GM23338 (cell line): ENCODE measurements at regions not wholly inside any gene's neighbourhood (a gene's known extent, or its start where the extent isn't known, plus 50 kb on each side); places are given as distances from the start of the nearest gene placed in this dataset.
A peak's percentile ranks its signal among the peaks of the same experiment; 100 is the strongest.

Source experiments
- ATAC-seq: fragments of 200-7000 bp; cut with Tn5 transposase; 3 replicates; pipeline ENCODE4 v1.9.1; 2020
- DNase-seq: peaks from one replicate; pipeline ENCODE4 v3.0.0-alpha.2; 2015; ENCODE audit warnings: low spot score
- H2AFZ ChIP-seq: fragments of 200-600 bp; sonication (generic); 2 replicates; pipeline ENCODE4 v1.8.0; 2016; ENCODE audit warnings: antibody characterized with exemption, mild to moderate bottlenecking, moderate library complexity
- H3F3A ChIP-seq: fragments of 200-600 bp; sonication (generic); replicated peaks from 2 replicates; pipeline ENCODE4 v1.8.0; 2017; ENCODE audit warnings: antibody characterized with exemption, mixed run types, low read depth
- H3K27ac ChIP-seq: fragments of 200-600 bp; sonication (generic); 2 replicates; pipeline ENCODE4 v1.6.1; 2016; ENCODE audit warnings: low read depth
- H3K27me3 ChIP-seq: fragments of 200-600 bp; sonication (generic); 2 replicates; pipeline ENCODE4 v1.8.0; 2016; ENCODE audit warnings: mild to moderate bottlenecking, mixed run types, moderate library complexity; ENCODE audit not compliant: insufficient read depth
- H3K36me3 ChIP-seq: fragments of 200-600 bp; sonication (generic); 2 replicates; pipeline ENCODE4 v1.8.0; 2016; ENCODE audit warnings: mild to moderate bottlenecking; ENCODE audit not compliant: insufficient read depth
- H3K4me1 ChIP-seq: fragments of 200-600 bp; sonication (generic); 2 replicates; pipeline ENCODE4 v1.8.0; 2016; ENCODE audit warnings: mild to moderate bottlenecking, moderate library complexity; ENCODE audit not compliant: insufficient read depth
- H3K4me2 ChIP-seq: fragments of 200-600 bp; sonication (generic); 2 replicates; pipeline ENCODE4 v1.7.1; 2017; ENCODE audit warnings: mixed run types
- H3K4me3 ChIP-seq: fragments of 200-600 bp; sonication (generic); 2 replicates; pipeline ENCODE4 v1.6.1; 2016; ENCODE audit warnings: mixed run types
- H3K79me2 ChIP-seq: fragments of 200-600 bp; sonication (generic); replicated peaks from 2 replicates; pipeline ENCODE4 v1.8.0; 2017; ENCODE audit warnings: mild to moderate bottlenecking; ENCODE audit not compliant: insufficient read depth
- H3K9me2 ChIP-seq: fragments of 200-600 bp; sonication (generic); 2 replicates; pipeline ENCODE4 v1.8.0; 2017; ENCODE audit not compliant: insufficient read depth
- H4K20me1 ChIP-seq: fragments of 200-600 bp; sonication (generic); replicated peaks from 2 replicates; pipeline ENCODE4 v1.8.0; 2017; ENCODE audit warnings: mild to moderate bottlenecking; ENCODE audit not compliant: insufficient read depth
- H3K27ac Mint-ChIP-seq: 2 replicates; pipeline ENCODE4 v1.8.0; 2020; ENCODE audit warnings: inconsistent platforms, mild to moderate bottlenecking, moderate library complexity, mixed read lengths
- H3K27me3 Mint-ChIP-seq: 3 replicates; pipeline ENCODE4 v1.8.0; 2022; ENCODE audit warnings: low read depth, mild to moderate bottlenecking, moderate library complexity, mixed read lengths, inconsistent platforms; ENCODE audit not compliant: insufficient read depth, poor library complexity
- H3K36me3 Mint-ChIP-seq: 3 replicates; pipeline ENCODE4 v1.8.0; 2021; ENCODE audit warnings: low read depth, mild to moderate bottlenecking, inconsistent platforms, moderate library complexity, mixed read lengths
- H3K4me1 Mint-ChIP-seq: 3 replicates; pipeline ENCODE4 v1.8.0; 2020; ENCODE audit warnings: mild to moderate bottlenecking, inconsistent platforms, mixed read lengths
- H3K4me3 Mint-ChIP-seq: 3 replicates; pipeline ENCODE4 v1.8.0; 2021; ENCODE audit warnings: moderate library complexity, mild to moderate bottlenecking, inconsistent platforms, mixed read lengths
- H3K9me3 Mint-ChIP-seq: 3 replicates; pipeline ENCODE4 v1.8.0; 2020; ENCODE audit warnings: moderate library complexity, mild to moderate bottlenecking, inconsistent platforms, mixed read lengths
- CTCF ChIP-seq, 2 experiments: fragments of 200-600 bp in 1 of 2; sonication (generic) in 1 of 2; conservative IDR thresholded peaks; 2 replicates each; pipeline versions ENCODE4 v1.5.1 to v1.6.1; 2016 to 2017; ENCODE audit warnings: antibody characterized with exemption in 2 of 2, low read depth in 2 of 2, mild to moderate bottlenecking in 2 of 2, moderate library complexity in 1 of 2
- EZH2phosphoT487 ChIP-seq: fragments of 200-600 bp; sonication (generic); IDR thresholded peaks from one replicate; pipeline ENCODE4 v1.8.1; 2018; ENCODE audit warnings: antibody characterized with exemption; ENCODE audit not compliant: unreplicated experiment
- POLR2AphosphoS5 ChIP-seq: IDR thresholded peaks from 2 replicates; pipeline ENCODE4 v1.6.1; 2016; ENCODE audit warnings: antibody characterized with exemption, low read depth
- ZNF331 ChIP-seq: fragments of 250-450 bp; sonication (Bioruptor Pico); IDR thresholded peaks from 2 replicates; pipeline ENCODE4 v1.5.0; 2020; ENCODE audit warnings: low read depth, mild to moderate bottlenecking, moderate library complexity

DNA sequence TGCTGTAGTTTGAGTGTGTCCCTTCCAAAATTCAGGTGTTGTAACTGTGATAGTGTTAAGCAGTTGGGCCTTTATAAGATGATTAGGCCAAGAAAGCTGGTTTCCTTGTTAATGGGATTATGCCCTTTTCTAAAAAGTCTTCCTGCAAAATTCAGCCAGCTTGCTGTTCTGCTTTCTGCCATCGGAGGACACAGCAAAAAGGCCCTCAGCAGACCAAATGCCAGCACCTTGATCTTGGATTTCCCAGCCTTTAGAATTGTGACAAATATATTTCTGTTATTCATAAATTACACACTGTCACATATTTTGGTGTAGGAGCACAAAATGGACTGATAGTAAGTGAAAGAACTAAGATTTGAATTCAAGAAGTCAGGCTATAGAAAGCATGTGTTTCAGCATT is 203.2 kb downstream of the IZUMO3 start:
- H3K27me3 Mint-ChIP-seq, result peaks cover 2% of the 10 kb centered on the region
- Histone ChIP-seq H3K4me1 (no peaks in the 10 kb centered on the region), H3K4me3 (no peak overlapping the region), H3F3A (no peaks in the 10 kb centered on the region), H2AFZ (no peak overlapping the region; the same call in 1 of the 2 replicates), H3K36me3 (no peaks in the 10 kb centered on the region), H3K27ac (no peak overlapping the region), H3K27me3 (no peaks in the 10 kb centered on the region), H3K79me2 (no peaks in the 10 kb centered on the region), H3K4me2 (no peak overlapping the region), H4K20me1 (no peaks in the 10 kb centered on the region), H3K9me2 (peaks cover 3% of the 10 kb centered on the region; the same call in 1 of the 2 replicates)
- ATAC-seq (no peak), DNase-seq (no peak)
- H3K4me3 Mint-ChIP-seq, result no peak overlapping the region
- no peaks in the 10 kb centered on the region for H3K4me1 Mint-ChIP-seq
- H3K36me3 Mint-ChIP-seq, result no peaks in the 10 kb centered on the region
- H3K9me3 Mint-ChIP-seq, result peaks cover 7% of the 10 kb centered on the region; the same call in 1 of the 3 replicates
- no peak overlapping the region for H3K27ac Mint-ChIP-seq
- peak; percentile 10 to 33; a peak in 3 of 4 replicates for TF ChIP-seq CTCF (conservative IDR thresholded peaks at IDR 0.05; ENCODE audit: low read depth in 2 of 2)
- no peak for TF ChIP-seq ZNF331 (CRISPR knock-in tag)

- no peak overlapping the region for H3K27ac Mint-ChIP-seq
These were observed 212.1 kb downstream of the IZUMO3 start for GRCh38 chr9:24333629-24334028.

More at GRCh38 chr9:24333629-24334028, 212.1 kb downstream of the IZUMO3 start:
- Mint-ChIP-seq H3K36me3 (no peaks in the 10 kb centered on the region), H3K27me3 (no peaks in the 10 kb centered on the region), H3K4me1 (peaks cover 16% of the 10 kb centered on the region; the same call in 2 of the 3 replicates), H3K4me3 (no peak overlapping the region), H3K9me3 (no peaks in the 10 kb centered on the region)
- Histone ChIP-seq H3K9me2 (no peaks in the 10 kb centered on the region), H3K27ac (no peak overlapping the region), H4K20me1 (no peaks in the 10 kb centered on the region), H3K79me2 (no peaks in the 10 kb centered on the region), H3K27me3 (no peaks in the 10 kb centered on the region), H3K4me1 (peaks cover 16% of the 10 kb centered on the region), H3K36me3 (no peaks in the 10 kb centered on the region), H2AFZ (no peak overlapping the region), H3F3A (no peaks in the 10 kb centered on the region), H3K4me3 (no peak overlapping the region), H3K4me2 (no peak overlapping the region)
- TF ChIP-seq EZH2phosphoT487, result no peak
- TF ChIP-seq CTCF (conservative IDR thresholded peaks at IDR 0.05; ENCODE audit: low read depth in 2 of 2), result peak in 1 of 2 experiments; percentile 27; a peak in 1 of 4 replicates
- TF ChIP-seq POLR2AphosphoS5, result no peak
- TF ChIP-seq ZNF331 (CRISPR knock-in tag), result no peak
- ATAC-seq (no peak), DNase-seq (peak; percentile 16)
